Central memory CD8-positive, alpha-beta T cell (primary cell): ENCODE measurements at regions not wholly inside any gene's neighbourhood (a gene's known extent, or its start where the extent isn't known, plus 50 kb on each side); places are given as distances from the start of the nearest gene placed in this dataset.

Experiments used
- ATAC-seq: fragments of 150-1000 bp; cut with Tn5 transposase; replicated peaks from 2 replicates; pipeline ENCODE4 v1.10.0; 2022; ENCODE audit warnings: mild to moderate bottlenecking, moderate FRiP score, moderate number of reproducible peaks; ENCODE audit not compliant: poor library complexity, severe bottlenecking; ENCODE audit errors: extremely low read depth
- DNase-seq, 2 donors: peaks; one replicate each; pipeline ENCODE4 v3.0.0; 2021; ENCODE audit warnings: low spot score in 2 of 2
- H3K27ac Mint-ChIP-seq: one replicate; pipeline ENCODE4 v1.8.0; 2022; ENCODE audit warnings: low read depth, mild to moderate bottlenecking, moderate library complexity, mixed read lengths
- H3K27me3 Mint-ChIP-seq: one replicate; pipeline ENCODE4 v1.8.0; 2022; ENCODE audit warnings: mixed read lengths
- H3K36me3 Mint-ChIP-seq: one replicate; pipeline ENCODE4 v1.8.0; 2022; ENCODE audit warnings: mild to moderate bottlenecking, moderate library complexity, mixed read lengths; ENCODE audit not compliant: insufficient read depth
- H3K4me1 Mint-ChIP-seq: one replicate; pipeline ENCODE4 v1.8.0; 2022; ENCODE audit warnings: mixed read lengths
- H3K4me3 Mint-ChIP-seq: one replicate; pipeline ENCODE4 v1.8.0; 2022; ENCODE audit warnings: mild to moderate bottlenecking, moderate library complexity, mixed read lengths
- H3K9me3 Mint-ChIP-seq: one replicate; pipeline ENCODE4 v1.8.0; 2022; ENCODE audit warnings: mixed read lengths

DNA sequence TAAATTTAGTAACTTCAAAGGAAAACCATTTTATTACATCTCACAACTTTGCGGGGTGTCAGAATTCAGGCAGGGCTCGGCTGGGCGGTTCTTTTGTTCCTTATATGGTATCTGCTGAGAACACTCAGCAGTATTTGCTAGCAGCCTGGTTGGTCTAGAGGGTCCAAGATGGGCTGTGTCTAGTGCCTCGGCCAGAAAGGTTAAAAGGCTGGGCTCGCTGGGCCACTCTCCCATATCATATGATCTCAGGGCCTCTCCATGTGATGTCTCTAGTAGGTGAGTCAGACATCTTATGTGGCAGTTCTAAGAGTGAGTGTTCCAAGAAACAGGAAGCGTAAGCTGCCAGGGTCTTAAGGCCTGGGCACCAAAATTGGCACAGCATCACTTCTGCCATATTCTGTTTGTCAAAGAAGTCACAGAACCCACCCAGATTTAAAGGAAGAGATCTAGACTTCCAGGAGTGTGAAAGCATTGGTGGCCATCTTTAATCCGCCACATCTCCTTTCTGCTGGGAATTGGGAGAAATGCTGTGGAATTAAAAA is 100.9 kb upstream of the ATP6AP2 start:
- DNase-seq = no peak
- Mint-ChIP-seq H3K27me3 (no peaks in the 10 kb centered on the region), H3K4me1 (peaks cover 10% of the 10 kb centered on the region), H3K9me3 (no peaks in the 10 kb centered on the region), H3K36me3 (no peaks in the 10 kb centered on the region), H3K4me3 (no peak overlapping the region), H3K27ac (no peak overlapping the region)
- ATAC-seq = no peak

GRCh38 chrX:40478474-40479065 is 102.2 kb upstream of the ATP6AP2 start:
- Mint-ChIP-seq H3K4me1 (peaks cover 13% of the 10 kb centered on the region), H3K9me3 (no peaks in the 10 kb centered on the region), H3K36me3 (no peaks in the 10 kb centered on the region), H3K27ac (no peak overlapping the region), H3K4me3 (no peak overlapping the region), H3K27me3 (peaks cover 5% of the 10 kb centered on the region)
- DNase-seq (no peak), ATAC-seq (no peak)

GRCh38 chrX:40476958-40477357 is 103.8 kb upstream of the ATP6AP2 start:
- Mint-ChIP-seq H3K9me3 (no peaks in the 10 kb centered on the region), H3K4me3 (no peak overlapping the region), H3K4me1 (peaks cover 25% of the 10 kb centered on the region), H3K27me3 (peaks cover 20% of the 10 kb centered on the region), H3K36me3 (no peaks in the 10 kb centered on the region), H3K27ac (no peak overlapping the region)
- ATAC-seq = peak; percentile 46
- DNase-seq = no peak

- no peak overlapping the region for H3K27ac Mint-ChIP-seq
- no peaks in the 10 kb centered on the region for H3K9me3 Mint-ChIP-seq
- H3K4me3 Mint-ChIP-seq = no peak overlapping the region
- peaks cover 25% of the 10 kb centered on the region for H3K4me1 Mint-ChIP-seq
- peaks cover 34% of the 10 kb centered on the region for H3K27me3 Mint-ChIP-seq
- no peak for DNase-seq
- H3K36me3 Mint-ChIP-seq = no peaks in the 10 kb centered on the region
- no peak for ATAC-seq
Measured at GRCh38 chrX:40474645-40475044, 106.1 kb upstream of the ATP6AP2 start.

DNA sequence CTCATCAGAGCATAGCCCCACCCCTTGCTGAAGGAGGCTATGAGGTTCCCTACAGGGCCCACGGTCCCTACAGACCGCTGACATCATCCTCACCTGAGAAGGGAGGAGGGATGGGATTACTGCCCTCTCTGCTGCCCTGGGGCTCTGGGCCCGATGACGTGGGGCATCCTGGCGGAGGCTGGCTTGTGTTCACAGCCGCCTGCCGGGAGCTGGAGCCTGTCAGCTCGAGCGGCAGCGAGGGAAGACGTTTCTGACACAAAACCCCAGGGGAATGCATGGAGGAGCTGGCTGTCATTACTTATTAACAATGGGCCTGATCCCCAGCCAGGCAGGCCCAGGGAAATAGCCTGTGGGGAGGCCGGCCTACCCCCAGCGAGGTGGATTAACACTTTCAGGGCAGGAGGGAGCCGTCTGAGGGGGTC is 106.6 kb upstream of the ATP6AP2 start:
- H3K27ac Mint-ChIP-seq = no peak overlapping the region
- H3K4me3 Mint-ChIP-seq = no peak overlapping the region
- H3K36me3 Mint-ChIP-seq = no peaks in the 10 kb centered on the region
- H3K27me3 Mint-ChIP-seq = peaks cover 34% of the 10 kb centered on the region
- no peaks in the 10 kb centered on the region for H3K9me3 Mint-ChIP-seq
- ATAC-seq (no peak), DNase-seq (no peak)
- peaks cover 25% of the 10 kb centered on the region for H3K4me1 Mint-ChIP-seq

DNA sequence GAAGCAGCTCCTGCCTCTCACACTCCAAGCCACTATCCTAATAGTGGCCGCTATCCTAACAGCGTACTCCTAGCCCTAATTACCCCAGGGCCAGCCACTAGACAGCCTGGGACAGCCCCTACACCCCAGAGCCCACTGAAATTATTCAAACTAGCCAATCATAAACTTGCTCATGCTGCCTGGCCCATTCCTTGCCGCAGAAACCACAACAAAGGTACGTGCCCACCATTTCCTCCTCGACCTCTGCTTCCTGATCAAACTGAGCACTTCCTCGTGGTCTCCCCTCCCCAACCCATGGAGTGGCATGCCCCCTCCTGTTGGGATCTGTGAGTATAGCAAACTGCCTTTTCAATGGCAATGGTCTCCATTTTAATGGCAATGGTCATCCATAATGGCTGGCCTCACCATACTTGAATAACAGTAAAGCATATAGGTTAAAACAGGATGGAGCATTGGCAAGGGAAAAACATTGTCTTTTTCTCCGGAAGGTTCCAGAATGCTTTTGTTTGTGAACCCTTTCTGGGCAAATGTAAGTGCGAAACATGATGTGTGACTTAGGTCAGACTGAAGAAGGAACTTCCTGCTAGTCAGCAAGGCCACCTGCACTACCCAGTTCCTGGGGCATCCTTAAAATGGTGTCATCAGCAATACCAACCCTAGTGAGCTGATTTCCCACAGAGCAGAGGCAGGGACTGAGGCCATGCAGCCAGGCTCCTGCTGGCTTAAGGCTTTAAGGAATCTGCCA is 107.1 kb upstream of the ATP6AP2 start:
- H3K4me3 Mint-ChIP-seq = no peak overlapping the region
- H3K9me3 Mint-ChIP-seq = no peaks in the 10 kb centered on the region
- H3K36me3 Mint-ChIP-seq = no peaks in the 10 kb centered on the region
- ATAC-seq (no peak), DNase-seq (no peak)
- H3K27me3 Mint-ChIP-seq = peaks cover 34% of the 10 kb centered on the region
- H3K27ac Mint-ChIP-seq = no peak overlapping the region
- H3K4me1 Mint-ChIP-seq = peaks cover 25% of the 10 kb centered on the region

- Mint-ChIP-seq H3K36me3 (no peaks in the 10 kb centered on the region), H3K27ac (peak overlapping the region; percentile 6), H3K4me3 (peak overlapping the region; percentile 42), H3K9me3 (no peaks in the 10 kb centered on the region), H3K4me1 (peaks cover 25% of the 10 kb centered on the region), H3K27me3 (peaks cover 34% of the 10 kb centered on the region)
- ATAC-seq (no peak), DNase-seq (no peak)
Measured at GRCh38 chrX:40471965-40472648, 108.7 kb upstream of the ATP6AP2 start.

- Mint-ChIP-seq H3K27ac (no peak overlapping the region), H3K4me3 (no peak overlapping the region), H3K27me3 (peaks cover 34% of the 10 kb centered on the region), H3K9me3 (no peaks in the 10 kb centered on the region), H3K4me1 (peaks cover 19% of the 10 kb centered on the region), H3K36me3 (no peaks in the 10 kb centered on the region)
- DNase-seq = no peak
- no peak for ATAC-seq
Measured at GRCh38 chrX:40470830-40471429, 109.8 kb upstream of the ATP6AP2 start.

- H3K27ac Mint-ChIP-seq = no peak overlapping the region
- no peak for DNase-seq
- H3K9me3 Mint-ChIP-seq = no peaks in the 10 kb centered on the region
- peaks cover 34% of the 10 kb centered on the region for H3K27me3 Mint-ChIP-seq
- no peak for ATAC-seq
- no peak overlapping the region for H3K4me3 Mint-ChIP-seq
- H3K4me1 Mint-ChIP-seq = peaks cover 28% of the 10 kb centered on the region
- no peaks in the 10 kb centered on the region for H3K36me3 Mint-ChIP-seq
Measured at GRCh38 chrX:40469316-40469715, 111.5 kb upstream of the ATP6AP2 start.

DNA sequence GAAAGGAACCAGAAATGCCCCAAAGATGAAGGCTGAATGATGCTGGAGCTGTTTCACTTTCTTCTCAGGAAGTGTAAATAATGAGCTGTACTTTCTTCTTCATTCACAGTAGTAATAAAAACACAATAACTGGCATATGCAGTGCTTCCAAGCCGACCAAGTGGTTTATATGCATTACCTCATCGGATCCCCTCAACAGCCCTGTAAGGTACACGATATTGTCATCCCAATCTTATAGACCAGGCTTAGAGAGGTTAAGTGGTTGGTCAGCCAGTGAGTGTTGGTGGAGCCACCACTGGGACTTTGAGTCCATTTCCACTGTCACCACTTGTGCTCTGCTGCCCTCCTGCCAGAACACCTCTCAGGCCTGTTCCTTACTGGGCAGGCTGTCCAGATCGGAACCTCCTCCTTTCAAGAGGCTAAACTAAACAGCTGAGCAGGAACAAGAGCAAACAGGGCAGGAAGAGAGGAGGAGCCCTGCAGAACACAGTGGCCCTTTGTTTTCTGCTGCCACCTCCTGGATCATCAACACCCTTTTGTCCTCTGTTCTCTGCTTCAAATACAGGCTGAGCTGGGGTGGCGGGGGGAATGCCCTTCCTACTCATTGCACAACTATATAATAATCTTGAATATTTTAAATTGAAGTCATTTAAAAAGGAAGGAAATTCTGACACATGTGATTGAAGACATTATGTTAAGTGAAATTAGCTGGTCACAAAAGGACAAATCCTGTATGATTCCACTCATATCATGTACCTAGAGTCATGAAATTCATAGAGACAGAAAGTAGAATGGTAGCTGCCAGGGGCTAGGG is 112.5 kb upstream of the ATP6AP2 start:
- no peak for DNase-seq

GRCh38 chrX:40467454-40467853 is 113.3 kb upstream of the ATP6AP2 start:
- no peak overlapping the region for H3K27ac Mint-ChIP-seq
- no peak for DNase-seq

More for the DNA sequence above, 112.5 kb upstream of the ATP6AP2 start:
- Mint-ChIP-seq H3K36me3 (no peaks in the 10 kb centered on the region), H3K27ac (no peak overlapping the region), H3K27me3 (peaks cover 26% of the 10 kb centered on the region), H3K4me1 (peaks cover 22% of the 10 kb centered on the region), H3K4me3 (peak overlapping the region; percentile 13), H3K9me3 (no peaks in the 10 kb centered on the region)
- no peak for ATAC-seq

More at GRCh38 chrX:40467454-40467853, 113.3 kb upstream of the ATP6AP2 start:
- Mint-ChIP-seq H3K36me3 (no peaks in the 10 kb centered on the region), H3K4me3 (no peak overlapping the region), H3K4me1 (peaks cover 16% of the 10 kb centered on the region), H3K27me3 (peaks cover 19% of the 10 kb centered on the region), H3K9me3 (no peaks in the 10 kb centered on the region)
- no peak for ATAC-seq
